B cell (primary cell): ENCODE measurements at regions not wholly inside any gene's neighbourhood (a gene's known extent, or its start where the extent isn't known, plus 50 kb on each side); places are given as distances from the start of the nearest gene placed in this dataset.

Experiments used
- ATAC-seq: fragments of 200-7000 bp; cut with Tn5 transposase; one replicate; pipeline ENCODE4 v1.10.0; 2021; ENCODE audit warnings: low read depth, mild to moderate bottlenecking, moderate number of reproducible peaks, moderate library complexity
- CTCF ChIA-PET: fragments of 350-600 bp; sonication (Branson Sonifier 250); formaldehyde crosslinking; loops from one replicate; lab custom pipeline; 2021; ENCODE audit warnings: antibody characterized with exemption, inconsistent platforms; lab: Charles Lee
- POLR2A ChIA-PET: fragments of 350-600 bp; sonication (Branson Sonifier 250); formaldehyde crosslinking; loops from one replicate; lab custom pipeline; 2021; ENCODE audit warnings: antibody characterized with exemption; lab: Charles Lee
- DNase-seq: peaks from one replicate; pipeline ENCODE4 v3.0.0; 2013
- H2AFZ ChIP-seq: 2 replicates; pipeline ENCODE4 v1.6.1; 2012; ENCODE audit warnings: mild to moderate bottlenecking, low read depth, low read length; ENCODE audit not compliant: insufficient read depth, poor library complexity, severe bottlenecking
- H3K27ac ChIP-seq, 2 donors: 1 replicate in 1 of 2; 2 replicates in 1 of 2; pipeline ENCODE4 v1.5.1; 2012 to 2013; ENCODE audit warnings: low read length in 2 of 2, mild to moderate bottlenecking in 2 of 2, moderate library complexity in 1 of 2
- H3K27me3 ChIP-seq, 4 experiments: fragments of 200-600 bp in 1 of 4; sonication (generic) in 1 of 4; replicated peaks in 1 of 4; 1 replicate in 2 of 4; 2 replicates in 2 of 4; pipeline versions ENCODE4 v1.6.1 to v1.7.0; 2013 to 2016; ENCODE audit warnings: low read length in 3 of 4, mild to moderate bottlenecking in 2 of 4, mixed read lengths in 1 of 4, moderate library complexity in 1 of 4; ENCODE audit not compliant: insufficient read depth in 4 of 4, control insufficient read depth in 3 of 4; ENCODE audit errors: control extremely low read depth in 1 of 4
- H3K36me3 ChIP-seq, 2 experiments: replicated peaks in 1 of 2; 1 replicate in 1 of 2; 2 replicates in 1 of 2; pipeline versions ENCODE4 v1.6.1 to v1.7.1; 2013; ENCODE audit warnings: low read length in 1 of 2; ENCODE audit not compliant: insufficient read depth in 2 of 2, control insufficient read depth in 1 of 2; ENCODE audit errors: control extremely low read depth in 1 of 2, extremely low read depth in 1 of 2
- H3K4me1 ChIP-seq, 2 donors: fragments of 200-600 bp in 1 of 2; sonication (generic) in 1 of 2; 1 replicate in 1 of 2; 2 replicates in 1 of 2; pipeline versions ENCODE4 v1.5.1 to v1.6.1; 2013 to 2017; ENCODE audit warnings: low read length in 2 of 2; ENCODE audit not compliant: control insufficient read depth in 2 of 2, insufficient read depth in 2 of 2
- H3K4me2 ChIP-seq: replicated peaks from 2 replicates; pipeline ENCODE3; 2012; ENCODE audit warnings: mild to moderate bottlenecking, low read depth, low read length; ENCODE audit not compliant: poor library complexity, severe bottlenecking
- H3K4me3 ChIP-seq, 5 experiments: fragments of 200-600 bp in 1 of 5; sonication (generic) in 1 of 5; 1 replicate in 3 of 5; 2 replicates in 2 of 5; pipeline versions ENCODE4 v1.5.1 to v1.7.0; 2011 to 2016; ENCODE audit warnings: low read length in 4 of 5, mild to moderate bottlenecking in 4 of 5, low read depth in 2 of 5, control low read depth in 1 of 5, moderate library complexity in 1 of 5; ENCODE audit not compliant: insufficient read depth in 1 of 5; ENCODE audit errors: control extremely low read depth in 1 of 5, extremely low read depth in 1 of 5
- H3K79me2 ChIP-seq: fragments of 200-600 bp; sonication (generic); one replicate; pipeline ENCODE4 v1.6.0; 2016; ENCODE audit warnings: low read length; ENCODE audit not compliant: control insufficient read depth, insufficient read depth
- H3K9ac ChIP-seq: fragments of 200-600 bp; sonication (generic); 2 replicates; pipeline ENCODE4 v1.6.1; 2017; ENCODE audit warnings: mild to moderate bottlenecking, low read length, moderate library complexity
- H3K9me3 ChIP-seq, 3 donors: one replicate each; pipeline versions ENCODE4 v1.6.1 to v1.7.1; 2013; ENCODE audit warnings: low read length in 2 of 3; ENCODE audit not compliant: control insufficient read depth in 2 of 3, insufficient read depth in 1 of 3; ENCODE audit errors: control extremely low read depth in 1 of 3
- H4K20me1 ChIP-seq: 2 replicates; pipeline ENCODE4 v1.6.0; 2012; ENCODE audit warnings: mild to moderate bottlenecking, low read length; ENCODE audit not compliant: insufficient read depth, control insufficient read depth, poor library complexity, severe bottlenecking
- H3K27ac Mint-ChIP-seq: one replicate; pipeline ENCODE4 v1.8.0; 2021; ENCODE audit warnings: mixed read lengths
- H3K27me3 Mint-ChIP-seq: one replicate; pipeline ENCODE4 v1.8.0; 2021; ENCODE audit warnings: mixed read lengths
- H3K4me1 Mint-ChIP-seq: one replicate; pipeline ENCODE4 v1.8.0; 2021; ENCODE audit warnings: mixed read lengths
- H3K4me3 Mint-ChIP-seq: one replicate; pipeline ENCODE4 v1.8.0; 2021; ENCODE audit warnings: mixed read lengths
- H3K9me3 Mint-ChIP-seq: one replicate; pipeline ENCODE4 v1.8.0; 2022; ENCODE audit warnings: mixed read lengths; ENCODE audit not compliant: insufficient read depth
- EZH2 ChIP-seq: IDR thresholded peaks from 2 replicates; pipeline ENCODE4 v1.6.1; 2012; ENCODE audit warnings: borderline replicate concordance, low read depth, mild to moderate bottlenecking, moderate library complexity, low read length; ENCODE audit not compliant: insufficient read depth, poor library complexity, severe bottlenecking
- WGBS: methylation state at CpG from one replicate; pipeline ENCODE4 v1.1.5; 2013; ENCODE audit warnings: missing lambda C conversion rate; ENCODE audit not compliant: insufficient coverage; 5-methylcytosine and 5-hydroxymethylcytosine counted together
- intact Hi-C: fragments of 100-400 bp; cut with micrococcal nuclease; formaldehyde crosslinking; loops from one replicate; pipeline ENCODE4 v1.10.0; 2022
- TF ChIP-seq, protein P1 (sequence below): fragments of 200-600 bp; IDR thresholded peaks from one replicate; pipeline ENCODE4 v1.8.0; 2022; ENCODE audit warnings: antibody characterized with exemption, mild to moderate bottlenecking

DNA sequence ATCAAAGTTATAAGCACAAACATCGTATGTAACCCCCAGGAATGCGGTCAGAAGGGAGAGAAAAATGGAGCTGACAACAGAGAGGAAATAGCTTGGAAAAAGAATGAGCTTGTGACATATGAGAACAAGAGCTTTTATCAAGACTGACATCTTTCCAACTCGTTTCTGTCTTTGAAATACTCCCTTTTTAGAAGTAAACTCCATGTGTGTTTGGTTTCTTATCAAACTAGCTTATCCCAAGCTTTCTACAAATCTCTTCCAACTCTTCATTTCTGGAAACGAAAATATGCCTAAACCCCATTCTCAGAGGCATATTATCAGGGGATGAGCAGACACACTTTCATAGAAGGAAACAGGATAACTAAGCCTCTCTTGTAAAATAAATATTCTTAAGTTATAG, 235.4 kb downstream of the NAF1 start:
- DNase-seq (no peak), ATAC-seq (no peak)
- Histone ChIP-seq H3K4me3 (no peak overlapping the region), H3K36me3 (no peaks in the 10 kb centered on the region), H3K9ac (no peak overlapping the region), H3K27me3 (no peaks in the 10 kb centered on the region), H3K27ac (no peak overlapping the region), H2AFZ (no peak overlapping the region), H3K4me1 (no peaks in the 10 kb centered on the region), H4K20me1 (no peaks in the 10 kb centered on the region), H3K4me2 (no peak overlapping the region), H3K79me2 (no peaks in the 10 kb centered on the region), H3K9me3 (no peaks in the 10 kb centered on the region)
- ChIA-PET CTCF (no interaction called here), POLR2A (no interaction called here)
- H3K27ac Mint-ChIP-seq, result no peak overlapping the region
- TF ChIP-seq EZH2, result no peak
- TF ChIP-seq, protein P1, sequence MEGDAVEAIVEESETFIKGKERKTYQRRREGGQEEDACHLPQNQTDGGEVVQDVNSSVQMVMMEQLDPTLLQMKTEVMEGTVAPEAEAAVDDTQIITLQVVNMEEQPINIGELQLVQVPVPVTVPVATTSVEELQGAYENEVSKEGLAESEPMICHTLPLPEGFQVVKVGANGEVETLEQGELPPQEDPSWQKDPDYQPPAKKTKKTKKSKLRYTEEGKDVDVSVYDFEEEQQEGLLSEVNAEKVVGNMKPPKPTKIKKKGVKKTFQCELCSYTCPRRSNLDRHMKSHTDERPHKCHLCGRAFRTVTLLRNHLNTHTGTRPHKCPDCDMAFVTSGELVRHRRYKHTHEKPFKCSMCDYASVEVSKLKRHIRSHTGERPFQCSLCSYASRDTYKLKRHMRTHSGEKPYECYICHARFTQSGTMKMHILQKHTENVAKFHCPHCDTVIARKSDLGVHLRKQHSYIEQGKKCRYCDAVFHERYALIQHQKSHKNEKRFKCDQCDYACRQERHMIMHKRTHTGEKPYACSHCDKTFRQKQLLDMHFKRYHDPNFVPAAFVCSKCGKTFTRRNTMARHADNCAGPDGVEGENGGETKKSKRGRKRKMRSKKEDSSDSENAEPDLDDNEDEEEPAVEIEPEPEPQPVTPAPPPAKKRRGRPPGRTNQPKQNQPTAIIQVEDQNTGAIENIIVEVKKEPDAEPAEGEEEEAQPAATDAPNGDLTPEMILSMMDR, result no peak
- no peaks in the 10 kb centered on the region for H3K4me1 Mint-ChIP-seq
- H3K27me3 Mint-ChIP-seq, result peaks cover 7% of the 10 kb centered on the region
- H3K4me3 Mint-ChIP-seq, result no peak overlapping the region
- intact Hi-C loops, result no loop called here
- no CpG with 5 or more reads among the region's 4 CpGs for WGBS
- no peaks in the 10 kb centered on the region for H3K9me3 Mint-ChIP-seq

DNA sequence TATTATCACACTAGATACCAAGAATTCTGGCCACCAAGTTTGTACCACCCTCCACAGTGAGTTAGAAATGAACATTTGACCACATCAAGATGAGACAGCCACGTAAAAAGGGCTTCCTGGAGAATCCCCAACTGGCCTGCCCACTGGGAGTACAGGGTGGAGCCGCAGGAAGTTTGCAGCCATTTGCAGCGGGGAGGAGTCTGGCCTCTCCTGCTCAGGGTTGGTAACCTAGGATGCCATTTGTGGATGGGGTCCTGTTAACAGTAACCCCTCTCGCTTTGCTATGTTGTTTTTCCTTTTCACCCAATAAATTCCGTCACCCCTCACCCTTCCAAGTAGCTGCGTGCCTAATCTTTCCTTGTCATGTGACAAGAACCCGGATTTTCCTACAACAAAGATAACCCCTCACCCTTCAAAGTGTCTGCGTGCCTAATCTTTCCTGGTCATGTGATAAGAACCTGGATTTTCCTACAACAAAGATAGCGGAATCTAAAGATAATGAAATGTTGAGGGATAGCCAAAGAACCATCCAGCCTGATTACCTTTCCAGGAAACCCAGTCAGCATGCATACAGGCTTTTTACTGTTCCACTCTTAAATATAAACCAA, 245.4 kb downstream of the NAF1 start:
- Histone ChIP-seq H3K9me3 (no peaks in the 10 kb centered on the region), H3K27ac (no peak overlapping the region), H3K36me3 (no peaks in the 10 kb centered on the region), H2AFZ (no peak overlapping the region), H3K9ac (no peak overlapping the region), H4K20me1 (no peaks in the 10 kb centered on the region), H3K4me1 (no peaks in the 10 kb centered on the region), H3K4me2 (no peak overlapping the region), H3K79me2 (no peaks in the 10 kb centered on the region), H3K27me3 (no peaks in the 10 kb centered on the region), H3K4me3 (no peak overlapping the region)
- H3K9me3 Mint-ChIP-seq, result no peaks in the 10 kb centered on the region
- no peaks in the 10 kb centered on the region for H3K27me3 Mint-ChIP-seq
- ATAC-seq (no peak), DNase-seq (no peak)
- TF ChIP-seq, protein P1, result no peak
- TF ChIP-seq EZH2, result no peak
- intact Hi-C loops, result no loop called here
- WGBS, result 87% methylated on average over 4 of the region's 9 CpGs
- no peak overlapping the region for H3K4me3 Mint-ChIP-seq
- POLR2A ChIA-PET, result no interaction called here
- CTCF ChIA-PET, result no interaction called here
- no peak overlapping the region for H3K27ac Mint-ChIP-seq
- no peaks in the 10 kb centered on the region for H3K4me1 Mint-ChIP-seq
